ENCODE measurements at regions not wholly inside any gene's neighbourhood (a gene's known extent, or its start where the extent isn't known, plus 50 kb on each side); places are given as distances from the start of the nearest gene placed in this dataset.

- no peak for TF ChIP-seq ETS1 (IDR thresholded peaks at IDR 0.05)
These were observed 335.8 kb upstream of the SFRP2 start (continued) for GRCh38 chr4:154124539-154125255.

- Mint-ChIP-seq H3K9me3 (peaks cover 14% of the 10 kb centered on the region), H3K27ac (no peak overlapping the region), H3K27me3 (ENCODE audit: insufficient read depth, low read depth, poor library complexity) (peaks cover 2% of the 10 kb centered on the region), H3K4me3 (no peak overlapping the region), H3K36me3 (ENCODE audit: low read depth) (peaks cover 6% of the 10 kb centered on the region; the same call in 1 of the 3 replicates), H3K4me1 (no peaks in the 10 kb centered on the region; the same call in 2 of the 3 replicates)
- TF ChIP-seq POLR2AphosphoS5 (IDR thresholded peaks at IDR 0.05; ENCODE audit: low read depth) (no peak), ZNF462 (CRISPR knock-in tag; IDR thresholded peaks at IDR 0.05) (no peak), EZH2 (IDR thresholded peaks at IDR 0.05; ENCODE audit: low read depth, unreplicated experiment) (no peak)
- H3K9me2 ChIP-seq (ENCODE audit: insufficient read depth) = peaks cover 5% of the 10 kb centered on the region; the same call in 1 of the 2 replicates
- DNase-seq (ENCODE audit: low spot score) = no peak
- no peak overlapping the region for H3K27ac ChIP-seq (ENCODE audit: low read depth)
- H3K4me1 ChIP-seq (ENCODE audit: insufficient read depth) = no peaks in the 10 kb centered on the region
- no peaks in the 10 kb centered on the region for H3K79me2 ChIP-seq (replicated peaks; ENCODE audit: insufficient read depth)
- H3K4me2 ChIP-seq = no peak overlapping the region
- no peak overlapping the region for H2AFZ ChIP-seq
- H3K4me3 ChIP-seq = no peak overlapping the region
- H4K20me1 ChIP-seq (replicated peaks; ENCODE audit: insufficient read depth) = no peaks in the 10 kb centered on the region
- no peak for ATAC-seq
- no peaks in the 10 kb centered on the region for H3F3A ChIP-seq (replicated peaks; ENCODE audit: low read depth)
- no peaks in the 10 kb centered on the region for H3K27me3 ChIP-seq (ENCODE audit: insufficient read depth)
- no peaks in the 10 kb centered on the region for H3K36me3 ChIP-seq (ENCODE audit: insufficient read depth)
These were observed 335.0 kb upstream of the SFRP2 start for GRCh38 chr4:154123897-154124296.
